NT2/D1 (cell line): ENCODE measurements at regions not wholly inside any gene's neighbourhood (a gene's known extent, or its start where the extent isn't known, plus 50 kb on each side); places are given as distances from the start of the nearest gene placed in this dataset.

Experiments used
- SUZ12 ChIP-seq: IDR thresholded peaks from 2 replicates; pipeline ENCODE4 v1.6.1; 2011; ENCODE audit not compliant: insufficient read length, insufficient read depth; ENCODE audit errors: extremely low read depth
- YY1 ChIP-seq: IDR thresholded peaks from 2 replicates; pipeline ENCODE4 v1.6.1; 2011; ENCODE audit not compliant: insufficient read length, insufficient read depth
- ZNF274 ChIP-seq: IDR thresholded peaks from 2 replicates; pipeline ENCODE4 v1.6.1; 2011; ENCODE audit warnings: mild to moderate bottlenecking, low read depth, low read length

DNA sequence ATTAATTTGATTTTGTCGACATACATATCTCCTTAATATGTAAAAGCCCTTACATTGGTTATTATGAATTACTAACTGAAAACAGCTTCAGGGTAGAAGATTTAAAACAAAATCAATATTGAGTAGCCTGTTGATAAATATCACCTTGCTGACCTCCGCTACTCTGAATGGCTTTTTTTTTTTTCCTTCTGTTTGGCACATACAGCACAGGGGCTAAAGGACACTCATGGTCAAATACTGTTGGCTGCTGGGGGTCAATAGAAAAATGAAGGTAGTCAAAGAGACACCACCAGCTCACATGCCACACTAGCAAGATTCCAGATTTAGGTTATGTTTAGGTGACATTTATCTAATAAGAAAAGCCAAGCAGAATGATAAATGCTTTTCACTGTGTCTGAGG is 1642.4 kb upstream of the SLC39A10 start:
- TF ChIP-seq YY1: no peak
- TF ChIP-seq ZNF274: no peak
- no peak for TF ChIP-seq SUZ12
